Lower lobe of right lung (tissue), 2 donors: ENCODE measurements at regions not wholly inside any gene's neighbourhood (a gene's known extent, or its start where the extent isn't known, plus 50 kb on each side); places are given as distances from the start of the nearest gene placed in this dataset.

Experiments
- ATAC-seq, 2 donors: fragments of 200-7000 bp; cut with Tn5 transposase; one replicate each; pipeline ENCODE4 v1.9.1; 2020 to 2022; ENCODE audit warnings: mild to moderate bottlenecking in 2 of 2, moderate library complexity in 2 of 2
- DNase-seq: peaks from one replicate; pipeline ENCODE4 v3.0.0-alpha.2; 2020
- H3K27ac ChIP-seq: fragments of 200-600 bp; one replicate; pipeline ENCODE4 v1.8.0; 2022
- H3K27me3 ChIP-seq: fragments of 200-600 bp; one replicate; pipeline ENCODE4 v1.8.0; 2022; ENCODE audit warnings: low read depth
- H3K36me3 ChIP-seq: fragments of 200-600 bp; one replicate; pipeline ENCODE4 v1.8.0; 2022; ENCODE audit warnings: mild to moderate bottlenecking
- H3K4me1 ChIP-seq: fragments of 200-600 bp; one replicate; pipeline ENCODE4 v1.8.0; 2022
- H3K4me3 ChIP-seq: fragments of 200-600 bp; one replicate; pipeline ENCODE4 v1.8.0; 2022; ENCODE audit warnings: mild to moderate bottlenecking
- H3K9me3 ChIP-seq: fragments of 200-600 bp; one replicate; pipeline ENCODE4 v1.8.0; 2022
- CTCF ChIP-seq: fragments of 200-600 bp; IDR thresholded peaks from one replicate; pipeline ENCODE4 v1.8.0; 2022; ENCODE audit warnings: antibody characterized with exemption, mild to moderate bottlenecking
- intact Hi-C: fragments of 100-400 bp; cut with DNase I; formaldehyde crosslinking; loops from one replicate; pipeline ENCODE4 v1.11.0; 2022
- donor health status: DM: no; HTN: yes; CAD: no; lungs with severe emphysema.

DNA sequence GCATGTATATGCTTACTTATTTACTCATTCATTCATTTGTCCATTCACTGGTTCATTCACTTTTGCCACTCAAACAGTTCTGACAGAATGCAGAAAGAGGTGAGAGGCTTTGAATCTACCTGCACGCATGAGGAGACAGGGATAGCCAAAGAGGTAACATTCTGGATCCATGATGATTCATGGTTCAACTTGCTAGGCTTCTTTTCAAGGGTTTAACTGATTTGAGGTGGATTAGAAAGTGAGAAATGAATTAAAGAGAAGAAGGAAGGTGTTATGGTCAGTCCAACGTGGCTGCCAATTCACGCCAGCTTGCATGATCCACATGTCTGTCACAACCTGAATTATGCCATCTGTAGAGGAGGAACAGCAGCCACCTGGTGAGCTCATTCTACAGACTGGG is 260.6 kb downstream of the ARRDC4 start:
- H3K36me3 ChIP-seq, result no peaks in the 10 kb centered on the region
- no peaks in the 10 kb centered on the region for H3K4me1 ChIP-seq
- H3K27me3 ChIP-seq, result no peaks in the 10 kb centered on the region
- no peak overlapping the region for H3K4me3 ChIP-seq
- no peak for TF ChIP-seq CTCF
- intact Hi-C loops, result no loop called here
- H3K9me3 ChIP-seq, result no peaks in the 10 kb centered on the region
- DNase-seq (no peak), ATAC-seq (no peak)
- H3K27ac ChIP-seq, result no peak overlapping the region

GRCh38 chr15:98221577-98221976 is 261.1 kb downstream of the ARRDC4 start:
- no peak for ATAC-seq
- no peak for TF ChIP-seq CTCF
- Histone ChIP-seq H3K27me3 (no peaks in the 10 kb centered on the region), H3K9me3 (no peaks in the 10 kb centered on the region), H3K27ac (no peak overlapping the region), H3K4me3 (no peak overlapping the region), H3K36me3 (no peaks in the 10 kb centered on the region), H3K4me1 (no peaks in the 10 kb centered on the region)
- intact Hi-C loops, result no loop called here
- no peak for DNase-seq

DNA sequence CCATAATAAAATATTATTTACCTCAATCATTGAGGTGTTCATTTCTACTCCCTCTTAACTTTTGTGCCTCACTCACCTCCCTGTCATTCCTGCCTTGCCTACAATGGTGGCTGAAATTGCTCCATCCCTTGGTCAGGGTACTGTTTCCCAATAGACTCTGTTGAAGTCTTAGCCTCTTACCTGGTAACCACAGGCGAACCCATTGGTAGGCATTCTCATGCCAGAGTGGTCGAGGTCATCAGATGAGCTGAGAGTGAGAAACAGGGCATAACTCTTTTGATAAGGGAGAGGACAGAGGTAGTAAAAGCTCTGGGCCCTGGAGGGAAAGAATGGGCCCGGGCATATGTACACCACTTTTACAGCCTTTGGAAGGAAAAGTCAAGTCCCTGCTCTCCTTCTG is 265.6 kb downstream of the ARRDC4 start:
- H3K4me3 ChIP-seq, result no peak overlapping the region
- H3K9me3 ChIP-seq, result no peaks in the 10 kb centered on the region
- TF ChIP-seq CTCF, result no peak
- ATAC-seq, result no peak
- H3K27ac ChIP-seq, result no peak overlapping the region
- DNase-seq, result no peak
- H3K4me1 ChIP-seq, result no peaks in the 10 kb centered on the region
- no peaks in the 10 kb centered on the region for H3K36me3 ChIP-seq
- no peaks in the 10 kb centered on the region for H3K27me3 ChIP-seq
- intact Hi-C loops, result no loop called here

GRCh38 chr15:98226578-98226977 is 266.1 kb downstream of the ARRDC4 start:
- no peak for ATAC-seq
- Histone ChIP-seq H3K36me3 (no peaks in the 10 kb centered on the region), H3K27me3 (no peaks in the 10 kb centered on the region), H3K9me3 (no peaks in the 10 kb centered on the region), H3K4me1 (no peaks in the 10 kb centered on the region), H3K4me3 (no peak overlapping the region), H3K27ac (no peak overlapping the region)
- no peak for DNase-seq
- intact Hi-C loops, result no loop called here
- TF ChIP-seq CTCF, result no peak

DNA sequence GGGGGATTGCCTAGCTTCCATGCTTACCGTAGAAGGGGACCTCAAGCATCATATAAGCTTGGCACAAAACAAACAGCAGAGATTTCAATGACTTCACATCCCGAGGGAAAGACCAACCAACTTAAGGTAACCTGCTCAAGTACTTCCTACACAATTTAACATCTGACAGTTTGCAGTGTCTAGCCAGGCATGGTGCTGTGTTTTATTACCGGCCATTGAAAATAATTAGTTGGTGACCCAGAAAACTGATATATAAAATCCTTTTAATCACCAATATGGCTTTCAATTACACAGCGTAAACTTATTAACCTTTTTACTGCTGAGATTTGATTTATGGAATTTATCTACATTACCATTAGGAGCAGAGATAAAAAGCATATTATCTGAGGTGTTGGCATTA is 268.3 kb downstream of the ARRDC4 start:
- no peaks in the 10 kb centered on the region for H3K9me3 ChIP-seq
- no peak for TF ChIP-seq CTCF
- no peaks in the 10 kb centered on the region for H3K27me3 ChIP-seq
- no peaks in the 10 kb centered on the region for H3K4me1 ChIP-seq
- intact Hi-C loops, result no loop called here
- no peak overlapping the region for H3K4me3 ChIP-seq
- no peak for DNase-seq
- no peaks in the 10 kb centered on the region for H3K36me3 ChIP-seq
- no peak overlapping the region for H3K27ac ChIP-seq
- no peak for ATAC-seq

DNA sequence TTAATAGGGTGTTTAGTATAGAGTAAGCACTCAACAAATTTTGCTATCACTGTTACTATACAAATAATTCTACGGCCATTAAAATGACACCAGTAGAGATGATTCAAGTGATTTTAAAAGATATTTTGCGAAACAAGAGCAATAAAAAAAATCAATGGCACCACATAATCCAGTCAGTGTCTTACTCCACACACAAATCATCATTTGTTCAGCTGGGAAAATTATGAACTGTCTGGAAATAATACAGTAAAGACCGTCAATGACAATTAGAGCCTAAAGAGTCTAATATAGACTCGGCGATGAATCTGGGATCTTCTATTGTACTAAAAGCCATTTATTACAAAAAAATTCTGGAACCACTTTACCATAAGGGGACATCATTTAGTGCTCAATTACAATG is 270.5 kb downstream of the ARRDC4 start:
- intact Hi-C loops, result no loop called here
- no peaks in the 10 kb centered on the region for H3K4me1 ChIP-seq
- no peak overlapping the region for H3K4me3 ChIP-seq
- no peak for TF ChIP-seq CTCF
- ATAC-seq (no peak), DNase-seq (no peak)
- H3K36me3 ChIP-seq, result no peaks in the 10 kb centered on the region
- H3K27ac ChIP-seq, result no peak overlapping the region
- H3K27me3 ChIP-seq, result no peaks in the 10 kb centered on the region
- no peaks in the 10 kb centered on the region for H3K9me3 ChIP-seq
